ENCODE measurements at regions not wholly inside any gene's neighbourhood (a gene's known extent, or its start where the extent isn't known, plus 50 kb on each side); places are given as distances from the start of the nearest gene placed in this dataset.

DNA sequence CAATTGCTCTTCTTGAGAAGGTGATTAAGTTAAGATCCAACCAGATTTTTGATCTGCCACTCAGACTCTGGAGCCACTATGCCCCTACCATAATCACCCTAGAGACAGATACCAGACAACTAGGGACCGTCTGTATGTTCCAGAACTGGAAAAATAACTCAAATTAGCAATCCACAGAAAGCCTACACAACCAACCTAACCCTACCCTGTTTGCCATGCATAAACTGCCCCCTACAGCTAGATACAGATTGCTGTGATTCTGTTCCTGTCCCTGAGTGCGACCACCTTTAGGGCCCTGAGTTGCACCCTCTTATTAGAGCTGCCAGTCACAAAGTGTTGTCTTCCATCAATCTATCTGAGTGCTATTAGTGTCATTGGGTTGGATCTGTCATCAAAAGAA is 929.8 kb upstream of the SLITRK1 start:
- TF ChIP-seq EZH2phosphoT487 (IDR thresholded peaks at IDR 0.05; ENCODE audit: insufficient read depth, low read depth) = no peak
- no peak for TF ChIP-seq EZH2 (IDR thresholded peaks at IDR 0.05; ENCODE audit: insufficient read depth, poor library complexity, severe bottlenecking)
